Adrenal gland (tissue), 9 donors: ENCODE measurements at regions not wholly inside any gene's neighbourhood (a gene's known extent, or its start where the extent isn't known, plus 50 kb on each side); places are given as distances from the start of the nearest gene placed in this dataset.

Experiments
- DNase-seq, 7 donors: peaks; one replicate each; pipeline ENCODE4 v3.0.0-alpha.2; 2019 to 2020
- H3K27ac ChIP-seq, 5 donors: fragments of 200-600 bp; sonication (generic) in 4 of 5; 1 replicate in 3 of 5; 2 replicates in 2 of 5; pipeline versions ENCODE4 v1.5.1 to v1.8.0; 2016 to 2020; ENCODE audit warnings: mild to moderate bottlenecking in 1 of 5
- H3K27me3 ChIP-seq: fragments of 200-600 bp; 2 replicates; pipeline ENCODE4 v1.8.0; 2021
- H3K36me3 ChIP-seq, 2 donors: fragments of 200-600 bp; replicated peaks in 1 of 2; 1 replicate in 1 of 2; 2 replicates in 1 of 2; pipeline versions ENCODE4 v1.5.1 to v1.8.0; 2018 to 2022
- H3K4me1 ChIP-seq, 2 donors: fragments of 200-600 bp; replicated peaks in 1 of 2; 1 replicate in 1 of 2; 2 replicates in 1 of 2; pipeline versions ENCODE4 v1.5.1 to v1.8.0; 2018 to 2021
- H3K4me3 ChIP-seq, 4 donors: fragments of 200-600 bp; sonication (generic) in 3 of 4; one replicate each; pipeline ENCODE4 v1.5.1; 2016 to 2018
- H3K9me3 ChIP-seq, 3 donors: fragments of 200-600 bp; sonication (generic) in 1 of 3; replicated peaks in 1 of 3; 1 replicate in 2 of 3; 2 replicates in 1 of 3; pipeline versions ENCODE4 v1.5.1 to v1.8.0; 2016 to 2021
- POLR2A ChIP-seq, 2 donors: fragments of 450-650 bp; IDR thresholded peaks; one replicate each; pipeline ENCODE4 v1.6.1; 2017; ENCODE audit warnings: antibody characterized with exemption in 2 of 2, mild to moderate bottlenecking in 2 of 2, moderate library complexity in 1 of 2
- WGBS, 4 donors: extraction: QIAGEN DNeasy Blood & Tissue Kit in 2 of 4; methylation state at CpG; one replicate each; pipeline versions ENCODE4 v1.1.5 to v1.1.7; 2013 to 2017; 5-methylcytosine and 5-hydroxymethylcytosine counted together
- intact Hi-C, 2 donors: fragments of 100-400 bp; cut with DNase I; formaldehyde crosslinking; loops; one replicate each; pipeline versions ENCODE4 v1.14.1 to v1.15.0; 2022 to 2023
- TF ChIP-seq, protein P1 (sequence below), 6 experiments: fragments of 450-650 bp in 4 of 6; fragments of 200-600 bp in 2 of 6; sonication (generic) in 1 of 6; IDR thresholded peaks; 1 replicate in 5 of 6; 2 replicates in 1 of 6; pipeline versions ENCODE4 v1.5.1 to v1.8.0; 2016 to 2021; ENCODE audit warnings: antibody characterized with exemption in 6 of 6, mild to moderate bottlenecking in 2 of 6, moderate library complexity in 1 of 6
- donor health status: healthy with polysubstance abuse.
- donor health status: Bipolar disorder and iron deficiency.
- donor health status: DM: yes; HTN: yes; CAD: no.
- donor health status: DM: no; HTN: no; CAD: no.
- donor health status: DM: no; HTN: no; CAD: no.

DNA sequence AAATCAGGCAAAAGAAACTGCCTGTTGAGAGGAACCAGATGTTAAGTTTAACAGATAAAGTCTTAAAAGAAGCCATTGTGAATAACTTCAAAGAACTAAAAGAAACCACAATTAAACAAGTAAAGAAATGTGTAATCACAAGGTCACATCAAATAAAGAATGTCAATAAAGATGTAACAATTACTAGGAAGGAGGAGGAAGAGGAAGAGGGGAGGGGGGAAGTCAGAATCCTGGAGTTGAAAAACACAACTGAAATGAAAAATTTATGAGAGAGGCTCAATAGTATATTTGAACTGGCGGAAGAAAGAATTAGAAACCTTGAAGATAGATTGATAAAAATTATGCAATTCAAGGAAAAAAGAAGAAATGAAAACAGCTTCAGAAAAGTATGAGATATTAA, 88.4 kb upstream of the CRIM1 start:
- Histone ChIP-seq H3K27me3 (no peaks in the 10 kb centered on the region), H3K4me3 (no peak overlapping the region)
- intact Hi-C loops: no loop called here

DNA sequence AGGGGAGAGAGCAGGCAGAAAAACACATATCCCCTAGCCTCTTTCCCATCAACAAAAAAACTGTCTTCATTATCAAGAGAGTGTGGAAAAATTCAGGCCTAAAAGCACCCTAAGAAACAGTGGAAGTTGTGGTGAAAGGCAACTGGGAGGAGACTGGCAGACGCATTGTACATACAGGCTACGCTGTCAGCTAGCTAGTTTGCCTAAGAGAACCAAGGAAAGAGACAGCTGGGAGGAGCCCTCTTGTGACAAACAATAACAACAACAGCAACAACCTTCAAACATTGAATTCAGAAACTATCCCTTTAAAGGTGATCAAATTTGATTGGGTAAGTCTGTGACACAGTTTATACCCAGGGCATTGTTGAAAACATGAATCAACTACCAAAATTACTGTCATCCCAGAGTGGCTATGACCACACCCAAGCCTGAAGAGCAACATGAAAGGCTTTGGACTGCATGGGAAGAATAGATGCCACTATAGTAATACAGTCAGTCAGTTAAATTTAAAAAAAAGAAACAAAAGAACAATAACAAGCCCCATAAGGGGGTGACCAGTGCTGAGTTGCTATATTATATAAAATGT, 88.9 kb upstream of the CRIM1 start:
- intact Hi-C loops: no loop called here
- TF ChIP-seq, protein P1, sequence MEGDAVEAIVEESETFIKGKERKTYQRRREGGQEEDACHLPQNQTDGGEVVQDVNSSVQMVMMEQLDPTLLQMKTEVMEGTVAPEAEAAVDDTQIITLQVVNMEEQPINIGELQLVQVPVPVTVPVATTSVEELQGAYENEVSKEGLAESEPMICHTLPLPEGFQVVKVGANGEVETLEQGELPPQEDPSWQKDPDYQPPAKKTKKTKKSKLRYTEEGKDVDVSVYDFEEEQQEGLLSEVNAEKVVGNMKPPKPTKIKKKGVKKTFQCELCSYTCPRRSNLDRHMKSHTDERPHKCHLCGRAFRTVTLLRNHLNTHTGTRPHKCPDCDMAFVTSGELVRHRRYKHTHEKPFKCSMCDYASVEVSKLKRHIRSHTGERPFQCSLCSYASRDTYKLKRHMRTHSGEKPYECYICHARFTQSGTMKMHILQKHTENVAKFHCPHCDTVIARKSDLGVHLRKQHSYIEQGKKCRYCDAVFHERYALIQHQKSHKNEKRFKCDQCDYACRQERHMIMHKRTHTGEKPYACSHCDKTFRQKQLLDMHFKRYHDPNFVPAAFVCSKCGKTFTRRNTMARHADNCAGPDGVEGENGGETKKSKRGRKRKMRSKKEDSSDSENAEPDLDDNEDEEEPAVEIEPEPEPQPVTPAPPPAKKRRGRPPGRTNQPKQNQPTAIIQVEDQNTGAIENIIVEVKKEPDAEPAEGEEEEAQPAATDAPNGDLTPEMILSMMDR (IDR thresholded peaks at IDR 0.05): no peak
- no peak for TF ChIP-seq POLR2A (IDR thresholded peaks at IDR 0.05)
- Histone ChIP-seq H3K4me3 (no peak overlapping the region), H3K4me1 (no peaks in the 10 kb centered on the region), H3K27me3 (no peaks in the 10 kb centered on the region), H3K27ac (no peak overlapping the region), H3K9me3 (no peaks in the 10 kb centered on the region), H3K36me3 (no peaks in the 10 kb centered on the region)
- 74 to 87% (median 86%) methylated on average over 2 of the region's 2 CpGs for WGBS, 4 donors
- DNase-seq: no peak

More for the DNA sequence above, 88.4 kb upstream of the CRIM1 start:
- Histone ChIP-seq H3K27ac (no peak overlapping the region), H3K9me3 (no peaks in the 10 kb centered on the region), H3K4me1 (no peaks in the 10 kb centered on the region), H3K36me3 (no peaks in the 10 kb centered on the region)
- WGBS, 4 donors: 88 to 98% (median 94%) methylated on average over 1 of the region's 1 CpG
- TF ChIP-seq POLR2A (IDR thresholded peaks at IDR 0.05): no peak
- TF ChIP-seq, protein P1 (IDR thresholded peaks at IDR 0.05): no peak
- DNase-seq: no peak

DNA sequence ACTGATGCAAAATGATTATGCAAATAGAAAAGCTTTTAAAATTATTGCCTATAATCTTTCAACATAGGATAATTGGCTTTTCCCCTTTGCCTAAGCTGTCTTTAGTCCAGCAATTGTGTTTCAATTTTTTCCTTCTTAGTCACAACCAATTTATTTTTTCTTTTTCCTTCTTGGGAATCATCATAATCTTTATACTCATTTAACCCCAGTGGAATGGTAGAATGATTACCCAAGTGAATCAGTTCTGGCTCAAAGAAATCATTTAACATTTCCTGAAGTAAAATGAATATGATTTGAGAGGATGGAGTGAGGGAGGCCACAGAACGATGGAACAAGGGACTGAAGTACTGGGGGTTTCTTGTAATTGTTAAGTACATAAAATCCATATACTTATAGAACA, 93.0 kb upstream of the CRIM1 start:
- Histone ChIP-seq H3K36me3 (no peaks in the 10 kb centered on the region), H3K27me3 (no peaks in the 10 kb centered on the region), H3K4me1 (no peaks in the 10 kb centered on the region), H3K4me3 (no peak overlapping the region), H3K9me3 (no peaks in the 10 kb centered on the region), H3K27ac (no peak overlapping the region)
- intact Hi-C loops: no loop called here
- WGBS, 4 donors: 69 to 86% (median 73%) methylated on average over 1 of the region's 1 CpG
- TF ChIP-seq POLR2A (IDR thresholded peaks at IDR 0.05): no peak
- TF ChIP-seq, protein P1 (IDR thresholded peaks at IDR 0.05): no peak
- DNase-seq: no peak

DNA sequence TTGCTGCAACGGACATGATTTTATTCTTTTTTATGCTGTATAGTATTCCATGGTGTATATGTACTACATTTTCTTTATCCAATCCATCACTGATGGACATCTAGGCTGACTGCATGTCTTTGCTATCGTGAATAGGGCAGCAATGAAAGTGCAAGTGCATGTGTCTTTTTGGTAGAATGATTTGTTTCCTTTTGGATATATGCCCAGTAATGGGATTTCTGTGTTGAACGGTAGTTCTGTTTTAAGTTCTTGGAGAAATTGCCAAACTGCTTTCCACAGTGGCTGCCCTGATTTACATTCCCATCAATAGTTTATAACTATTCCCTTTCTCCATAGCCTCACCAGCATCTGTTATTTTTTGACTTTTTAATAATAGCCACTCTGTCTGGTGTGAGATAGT, 99.7 kb upstream of the CRIM1 start:
- 27 to 42% (median 30%) methylated on average over 3 of the region's 3 CpGs for WGBS, 4 donors
- Histone ChIP-seq H3K36me3 (no peaks in the 10 kb centered on the region), H3K4me1 (no peaks in the 10 kb centered on the region), H3K9me3 (no peaks in the 10 kb centered on the region), H3K27ac (no peak overlapping the region), H3K27me3 (no peaks in the 10 kb centered on the region), H3K4me3 (no peak overlapping the region)
- intact Hi-C loops: no loop called here
- DNase-seq: no peak
- no peak for TF ChIP-seq POLR2A (IDR thresholded peaks at IDR 0.05)
- TF ChIP-seq, protein P1 (IDR thresholded peaks at IDR 0.05): no peak
